SK-N-SH (cell line): ENCODE measurements at regions not wholly inside any gene's neighbourhood (a gene's known extent, or its start where the extent isn't known, plus 50 kb on each side); places are given as distances from the start of the nearest gene placed in this dataset.

Experiments used
- CTCF ChIA-PET: fragments of 300-600, 350-600 bp; formaldehyde crosslinking; extraction: SDS; loops from one replicate; lab custom pipeline; 2021; lab: Yijun Ruan, JAX
- POLR2A ChIA-PET: fragments of 350-600 bp; sonication (Branson Sonifier 250); formaldehyde crosslinking; extraction: SDS; loops from one replicate; lab custom pipeline; 2020; ENCODE audit warnings: antibody characterized with exemption, inconsistent platforms; lab: Yijun Ruan, JAX
- DNase-seq: peaks from one replicate; pipeline ENCODE4 v3.0.0; 2012
- H2AFZ ChIP-seq: fragments of 200-600 bp; sonication (generic); 2 replicates; pipeline ENCODE4 v1.8.1; 2016; ENCODE audit warnings: antibody characterized with exemption, mild to moderate bottlenecking, low read depth
- H3F3A ChIP-seq: fragments of 200-600 bp; sonication (generic); replicated peaks from 2 replicates; pipeline ENCODE3; 2016; ENCODE audit warnings: antibody characterized with exemption, mild to moderate bottlenecking; ENCODE audit not compliant: insufficient read depth
- H3K27ac ChIP-seq, 2 experiments: fragments of 200-500 bp in 1 of 2; fragments of 200-600 bp in 1 of 2; sonication (Bioruptor generic) in 1 of 2; sonication (generic), shearing (Covaris generic) in 1 of 2; 2 replicates each; pipeline versions ENCODE4 v1.5.1 to v1.6.1; 2014 to 2016; ENCODE audit warnings: low read depth in 2 of 2, inconsistent platforms in 1 of 2, low read length in 1 of 2, mild to moderate bottlenecking in 1 of 2, mixed read lengths in 1 of 2
- H3K27me3 ChIP-seq: fragments of 200-600 bp; sonication (generic), shearing (Covaris generic); 2 replicates; pipeline ENCODE4 v1.6.1; 2016; ENCODE audit warnings: mixed run types; ENCODE audit not compliant: insufficient read depth
- H3K36me3 ChIP-seq, 2 experiments: fragments of 200-500 bp in 1 of 2; fragments of 200-600 bp in 1 of 2; sonication (Bioruptor generic) in 1 of 2; sonication (generic) in 1 of 2; replicated peaks in 1 of 2; 2 replicates each; pipeline versions ENCODE3 to v1.5.1; 2014 to 2016; ENCODE audit warnings: low read length in 1 of 2, mild to moderate bottlenecking in 1 of 2; ENCODE audit not compliant: insufficient read depth in 2 of 2, control insufficient read depth in 1 of 2
- H3K4me1 ChIP-seq, 2 experiments: fragments of 200-500 bp in 1 of 2; fragments of 200-600 bp in 1 of 2; sonication (Bioruptor generic) in 1 of 2; sonication (generic), shearing (Covaris generic) in 1 of 2; 2 replicates each; pipeline versions ENCODE4 v1.5.1 to v1.6.1; 2014 to 2016; ENCODE audit warnings: low read depth in 1 of 2, low read length in 1 of 2, mixed run types in 1 of 2; ENCODE audit not compliant: insufficient read depth in 2 of 2, control insufficient read depth in 1 of 2
- H3K4me2 ChIP-seq: fragments of 200-600 bp; sonication (generic), shearing (Covaris generic); 2 replicates; pipeline ENCODE4 v1.6.1; 2017; ENCODE audit warnings: mixed run types
- H3K4me3 ChIP-seq, 2 experiments: fragments of 200-500 bp in 1 of 2; fragments of 200-600 bp in 1 of 2; sonication (Bioruptor generic) in 1 of 2; sonication (generic), shearing (Covaris generic) in 1 of 2; 2 replicates each; pipeline versions ENCODE4 v1.5.1 to v1.8.1; 2014 to 2016; ENCODE audit warnings: low read depth in 2 of 2, inconsistent platforms in 1 of 2, low read length in 1 of 2, mild to moderate bottlenecking in 1 of 2, mixed read lengths in 1 of 2, moderate library complexity in 1 of 2
- H3K79me2 ChIP-seq: fragments of 200-600 bp; sonication (generic); 2 replicates; pipeline ENCODE4 v1.8.1; 2017; ENCODE audit warnings: mild to moderate bottlenecking; ENCODE audit not compliant: insufficient read depth
- H3K9ac ChIP-seq: fragments of 200-600 bp; sonication (generic); 2 replicates; pipeline ENCODE4 v1.6.1; 2017; ENCODE audit warnings: mixed run types
- H3K9me2 ChIP-seq: fragments of 200-600 bp; sonication (generic); 2 replicates; pipeline ENCODE4 v1.6.1; 2017; ENCODE audit warnings: mixed run types
- H3K9me3 ChIP-seq: fragments of 200-600 bp; sonication (generic); 2 replicates; pipeline ENCODE4 v1.6.1; 2017; ENCODE audit warnings: mixed run types, mild to moderate bottlenecking, moderate library complexity
- H4K20me1 ChIP-seq: fragments of 200-600 bp; sonication (generic); 2 replicates; pipeline ENCODE4 v1.6.1; 2017; ENCODE audit warnings: mild to moderate bottlenecking, mixed run types; ENCODE audit not compliant: insufficient read depth
- CHD2 ChIP-seq: fragments of 150-350 bp; IDR thresholded peaks from 2 replicates; pipeline ENCODE4 v1.6.1; 2018; ENCODE audit warnings: low read length; ENCODE audit not compliant: partially characterized antibody
- GABPA ChIP-seq: IDR thresholded peaks from 2 replicates; pipeline ENCODE4 v1.4.0; 2012; ENCODE audit warnings: low read depth, mild to moderate bottlenecking
- NFIC ChIP-seq: IDR thresholded peaks from 2 replicates; pipeline ENCODE4 v1.4.0; 2012; ENCODE audit warnings: borderline replicate concordance
- NRF1 ChIP-seq: IDR thresholded peaks from 2 replicates; pipeline ENCODE4 v1.6.1; 2012; ENCODE audit warnings: low read depth, mild to moderate bottlenecking, low read length
- RFX5 ChIP-seq: IDR thresholded peaks from 2 replicates; pipeline ENCODE4 v1.6.1; 2012; ENCODE audit warnings: mild to moderate bottlenecking, improper control_type of control experiment, low read length
- SMC3 ChIP-seq: IDR thresholded peaks from 2 replicates; pipeline ENCODE4 v1.6.1; 2012; ENCODE audit warnings: low read depth, low read length, improper control_type of control experiment
- TEAD4 ChIP-seq: IDR thresholded peaks from 2 replicates; pipeline ENCODE4 v1.4.0; 2012; ENCODE audit warnings: mild to moderate bottlenecking, borderline replicate concordance; ENCODE audit not compliant: insufficient read depth
- YY1 ChIP-seq: IDR thresholded peaks from 2 replicates; pipeline ENCODE4 v1.4.0; 2012; ENCODE audit warnings: low read depth, mild to moderate bottlenecking
- WGBS: methylation state at CpG from one replicate; pipeline ENCODE4 v1.1.6; 2017; ENCODE audit warnings: low lambda C conversion rate; 5-methylcytosine and 5-hydroxymethylcytosine counted together
- TF ChIP-seq, protein P1 (sequence below): fragments of 150-350 bp; IDR thresholded peaks from 2 replicates; pipeline ENCODE4 v1.6.1; 2016; ENCODE audit warnings: mild to moderate bottlenecking, low read depth, low read length
- TF ChIP-seq, protein P2 (sequence below): fragments of 150-350 bp; IDR thresholded peaks from 2 replicates; pipeline ENCODE4 v1.6.1; 2017; ENCODE audit warnings: antibody characterized with exemption, low read length, low read depth, borderline replicate concordance
- TF ChIP-seq, protein P3 (sequence below): IDR thresholded peaks from 2 replicates; pipeline ENCODE4; 2012
- TF ChIP-seq, protein P4 (sequence below): fragments of 200-600 bp; sonication (generic); IDR thresholded peaks from 2 replicates; pipeline ENCODE4 v1.6.1; 2017; ENCODE audit warnings: antibody characterized with exemption, mild to moderate bottlenecking, moderate library complexity
- TF ChIP-seq, protein P5 (sequence below): IDR thresholded peaks from 2 replicates; pipeline ENCODE4 v1.4.0; 2012; ENCODE audit warnings: low read depth, borderline replicate concordance

DNA sequence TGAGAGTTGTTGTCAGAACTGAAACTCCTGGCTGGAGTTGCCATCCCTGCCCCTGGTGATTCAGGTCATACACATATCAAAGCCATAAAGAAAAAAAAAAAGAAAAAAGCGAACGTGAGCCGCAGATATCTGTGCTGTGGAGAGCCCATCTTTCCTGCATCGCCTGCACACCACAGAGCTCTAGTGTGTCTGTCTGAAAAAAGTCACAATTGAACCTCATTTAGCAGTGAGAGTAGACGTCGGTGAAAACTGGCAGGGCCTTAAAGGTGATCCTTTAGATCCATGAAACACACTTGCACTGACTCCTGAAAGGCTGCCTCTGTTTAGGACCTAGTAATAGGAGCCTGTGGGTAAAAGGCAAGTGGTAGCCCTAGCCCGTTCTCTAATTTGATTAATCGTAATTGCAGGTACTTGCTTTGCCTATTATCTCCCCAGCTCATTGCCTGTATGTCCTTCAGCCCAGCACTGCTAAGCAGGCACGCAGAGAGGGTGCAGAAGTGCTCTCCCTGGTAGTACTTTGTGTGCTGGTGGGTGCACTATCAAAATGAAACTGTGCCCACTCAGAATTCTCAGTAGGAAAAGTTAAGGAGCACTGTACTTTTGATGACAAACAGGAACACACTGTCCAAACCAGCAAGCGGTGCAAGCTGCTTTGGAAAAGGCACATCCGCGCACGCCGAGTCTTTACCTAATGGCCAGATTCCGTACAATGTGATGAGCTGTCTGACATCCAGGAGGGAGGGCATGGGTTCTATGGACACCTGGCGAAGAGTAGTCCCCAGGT is 103.5 kb upstream of the ASB18 start:
- H3K27ac ChIP-seq = no peak overlapping the region
- ChIA-PET CTCF (interaction anchor here (0.7 to 0.8 kb wide), 2 partner anchors 694 to 704 kb away, joined by 3 read pairs; no protein-coding TSS in a partner anchor), POLR2A (no interaction called here)
- H3K9me2 ChIP-seq = no peaks in the 10 kb centered on the region
- H3K4me3 ChIP-seq = no peak overlapping the region
- DNase-seq = no peak
- H3K79me2 ChIP-seq = no peaks in the 10 kb centered on the region
- H3K9me3 ChIP-seq = no peaks in the 10 kb centered on the region
- no peaks in the 10 kb centered on the region for H3F3A ChIP-seq
- H3K9ac ChIP-seq = no peak overlapping the region
- no peak overlapping the region for H2AFZ ChIP-seq
- 56% methylated on average over 16 of the region's 16 CpGs for WGBS
- TF ChIP-seq, protein P1, sequence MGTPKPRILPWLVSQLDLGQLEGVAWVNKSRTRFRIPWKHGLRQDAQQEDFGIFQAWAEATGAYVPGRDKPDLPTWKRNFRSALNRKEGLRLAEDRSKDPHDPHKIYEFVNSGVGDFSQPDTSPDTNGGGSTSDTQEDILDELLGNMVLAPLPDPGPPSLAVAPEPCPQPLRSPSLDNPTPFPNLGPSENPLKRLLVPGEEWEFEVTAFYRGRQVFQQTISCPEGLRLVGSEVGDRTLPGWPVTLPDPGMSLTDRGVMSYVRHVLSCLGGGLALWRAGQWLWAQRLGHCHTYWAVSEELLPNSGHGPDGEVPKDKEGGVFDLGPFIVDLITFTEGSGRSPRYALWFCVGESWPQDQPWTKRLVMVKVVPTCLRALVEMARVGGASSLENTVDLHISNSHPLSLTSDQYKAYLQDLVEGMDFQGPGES = no peak
- TF ChIP-seq, protein P2, sequence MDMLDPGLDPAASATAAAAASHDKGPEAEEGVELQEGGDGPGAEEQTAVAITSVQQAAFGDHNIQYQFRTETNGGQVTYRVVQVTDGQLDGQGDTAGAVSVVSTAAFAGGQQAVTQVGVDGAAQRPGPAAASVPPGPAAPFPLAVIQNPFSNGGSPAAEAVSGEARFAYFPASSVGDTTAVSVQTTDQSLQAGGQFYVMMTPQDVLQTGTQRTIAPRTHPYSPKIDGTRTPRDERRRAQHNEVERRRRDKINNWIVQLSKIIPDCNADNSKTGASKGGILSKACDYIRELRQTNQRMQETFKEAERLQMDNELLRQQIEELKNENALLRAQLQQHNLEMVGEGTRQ = no peak
- TF ChIP-seq YY1 (no peak), NRF1 (no peak), TEAD4 (no peak), RFX5 (no peak)
- TF ChIP-seq, protein P3, sequence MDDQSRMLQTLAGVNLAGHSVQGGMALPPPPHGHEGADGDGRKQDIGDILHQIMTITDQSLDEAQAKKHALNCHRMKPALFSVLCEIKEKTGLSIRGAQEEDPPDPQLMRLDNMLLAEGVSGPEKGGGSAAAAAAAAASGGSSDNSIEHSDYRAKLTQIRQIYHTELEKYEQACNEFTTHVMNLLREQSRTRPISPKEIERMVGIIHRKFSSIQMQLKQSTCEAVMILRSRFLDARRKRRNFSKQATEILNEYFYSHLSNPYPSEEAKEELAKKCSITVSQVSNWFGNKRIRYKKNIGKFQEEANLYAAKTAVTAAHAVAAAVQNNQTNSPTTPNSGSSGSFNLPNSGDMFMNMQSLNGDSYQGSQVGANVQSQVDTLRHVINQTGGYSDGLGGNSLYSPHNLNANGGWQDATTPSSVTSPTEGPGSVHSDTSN = no peak
- TF ChIP-seq, protein P4, sequence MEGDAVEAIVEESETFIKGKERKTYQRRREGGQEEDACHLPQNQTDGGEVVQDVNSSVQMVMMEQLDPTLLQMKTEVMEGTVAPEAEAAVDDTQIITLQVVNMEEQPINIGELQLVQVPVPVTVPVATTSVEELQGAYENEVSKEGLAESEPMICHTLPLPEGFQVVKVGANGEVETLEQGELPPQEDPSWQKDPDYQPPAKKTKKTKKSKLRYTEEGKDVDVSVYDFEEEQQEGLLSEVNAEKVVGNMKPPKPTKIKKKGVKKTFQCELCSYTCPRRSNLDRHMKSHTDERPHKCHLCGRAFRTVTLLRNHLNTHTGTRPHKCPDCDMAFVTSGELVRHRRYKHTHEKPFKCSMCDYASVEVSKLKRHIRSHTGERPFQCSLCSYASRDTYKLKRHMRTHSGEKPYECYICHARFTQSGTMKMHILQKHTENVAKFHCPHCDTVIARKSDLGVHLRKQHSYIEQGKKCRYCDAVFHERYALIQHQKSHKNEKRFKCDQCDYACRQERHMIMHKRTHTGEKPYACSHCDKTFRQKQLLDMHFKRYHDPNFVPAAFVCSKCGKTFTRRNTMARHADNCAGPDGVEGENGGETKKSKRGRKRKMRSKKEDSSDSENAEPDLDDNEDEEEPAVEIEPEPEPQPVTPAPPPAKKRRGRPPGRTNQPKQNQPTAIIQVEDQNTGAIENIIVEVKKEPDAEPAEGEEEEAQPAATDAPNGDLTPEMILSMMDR = no peak
- TF ChIP-seq, all 33 proteins: peak for 0
- peaks cover 0 to 3% of the 10 kb centered on the region in 2 experiments; a peak in 1 of 4 replicates for H3K4me1 ChIP-seq
- no peak overlapping the region for H3K4me2 ChIP-seq
- H3K27me3 ChIP-seq = no peaks in the 10 kb centered on the region; the same call in 1 of the 2 replicates
- H4K20me1 ChIP-seq = no peaks in the 10 kb centered on the region
- H3K36me3 ChIP-seq = no peaks in the 10 kb centered on the region

DNA sequence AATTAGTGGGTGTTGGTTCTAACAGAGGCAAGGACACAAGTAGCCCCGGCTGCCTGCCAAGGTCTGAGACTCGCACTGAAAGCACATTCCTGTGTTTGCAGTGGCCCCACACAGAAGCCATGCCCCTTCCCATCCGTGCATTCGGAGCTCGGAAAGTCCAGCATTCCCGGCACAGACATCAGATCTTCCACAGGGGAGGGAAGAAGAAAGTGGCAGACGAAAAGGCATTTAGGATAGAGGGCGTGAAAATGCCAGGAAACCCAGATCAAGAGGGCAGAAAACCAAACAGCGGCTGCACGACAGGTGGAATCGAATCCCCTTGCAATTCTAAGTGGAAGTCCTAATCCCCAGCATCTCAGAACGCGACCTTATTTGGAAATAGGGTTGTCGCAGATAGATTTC is 105.5 kb upstream of the ASB18 start:
- no peak overlapping the region for H3K27ac ChIP-seq
- no peaks in the 10 kb centered on the region for H3K27me3 ChIP-seq
- H3K9me3 ChIP-seq = no peaks in the 10 kb centered on the region
- H2AFZ ChIP-seq = no peak overlapping the region
- no peaks in the 10 kb centered on the region for H3K36me3 ChIP-seq
- CTCF ChIA-PET = interaction anchor here (1.6 kb wide), 1 partner anchor 16 kb away, joined by 8 read pairs; no protein-coding TSS in a partner anchor
- WGBS = 24% methylated on average over 14 of the region's 14 CpGs
- no peaks in the 10 kb centered on the region for H3K79me2 ChIP-seq
- peaks cover 0 to 3% of the 10 kb centered on the region in 2 experiments; a peak in 1 of 4 replicates for H3K4me1 ChIP-seq
- H3K4me3 ChIP-seq = no peak overlapping the region
- no peak overlapping the region for H3K9ac ChIP-seq
- no peaks in the 10 kb centered on the region for H4K20me1 ChIP-seq
- no peaks in the 10 kb centered on the region for H3F3A ChIP-seq
- no peaks in the 10 kb centered on the region for H3K9me2 ChIP-seq
- no peak for DNase-seq
- TF ChIP-seq GABPA (no peak), SMC3 (no peak), NRF1 (no peak), CHD2 (no peak), NFIC (no peak)
- TF ChIP-seq, protein P3 = no peak
- TF ChIP-seq, protein P5, sequence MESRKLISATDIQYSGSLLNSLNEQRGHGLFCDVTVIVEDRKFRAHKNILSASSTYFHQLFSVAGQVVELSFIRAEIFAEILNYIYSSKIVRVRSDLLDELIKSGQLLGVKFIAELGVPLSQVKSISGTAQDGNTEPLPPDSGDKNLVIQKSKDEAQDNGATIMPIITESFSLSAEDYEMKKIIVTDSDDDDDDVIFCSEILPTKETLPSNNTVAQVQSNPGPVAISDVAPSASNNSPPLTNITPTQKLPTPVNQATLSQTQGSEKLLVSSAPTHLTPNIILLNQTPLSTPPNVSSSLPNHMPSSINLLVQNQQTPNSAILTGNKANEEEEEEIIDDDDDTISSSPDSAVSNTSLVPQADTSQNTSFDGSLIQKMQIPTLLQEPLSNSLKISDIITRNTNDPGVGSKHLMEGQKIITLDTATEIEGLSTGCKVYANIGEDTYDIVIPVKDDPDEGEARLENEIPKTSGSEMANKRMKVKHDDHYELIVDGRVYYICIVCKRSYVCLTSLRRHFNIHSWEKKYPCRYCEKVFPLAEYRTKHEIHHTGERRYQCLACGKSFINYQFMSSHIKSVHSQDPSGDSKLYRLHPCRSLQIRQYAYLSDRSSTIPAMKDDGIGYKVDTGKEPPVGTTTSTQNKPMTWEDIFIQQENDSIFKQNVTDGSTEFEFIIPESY = no peak
- POLR2A ChIA-PET = no interaction called here
- H3K4me2 ChIP-seq = no peak overlapping the region
